Thyroid gland (tissue), 4 donors: ENCODE measurements at regions not wholly inside any gene's neighbourhood (a gene's known extent, or its start where the extent isn't known, plus 50 kb on each side); places are given as distances from the start of the nearest gene placed in this dataset.

Experiments used
- DNase-seq, 2 donors: peaks; one replicate each; pipeline ENCODE4 v3.0.0-alpha.2; 2019
- H3K27ac ChIP-seq, 3 donors: fragments of 200-600 bp; sonication (generic); 1 replicate in 2 of 3; 2 replicates in 1 of 3; pipeline ENCODE4 v1.5.1; 2016 to 2019; ENCODE audit warnings: mild to moderate bottlenecking in 1 of 3, moderate library complexity in 1 of 3
- H3K27me3 ChIP-seq: fragments of 200-600 bp; sonication (generic); one replicate; pipeline ENCODE4 v1.5.1; 2019
- H3K36me3 ChIP-seq, 2 donors: fragments of 200-600 bp; sonication (generic); one replicate each; pipeline ENCODE4 v1.5.1; 2016 to 2019
- H3K4me1 ChIP-seq, 2 donors: fragments of 200-600 bp; sonication (generic); one replicate each; pipeline ENCODE4 v1.5.1; 2017 to 2019
- H3K4me3 ChIP-seq, 3 donors: fragments of 200-600 bp; sonication (generic); replicated peaks in 1 of 3; 1 replicate in 2 of 3; 2 replicates in 1 of 3; pipeline ENCODE4 v1.5.1; 2016; ENCODE audit warnings: mild to moderate bottlenecking in 1 of 3
- H3K9me3 ChIP-seq: fragments of 200-600 bp; sonication (generic); one replicate; pipeline ENCODE4 v1.5.1; 2017
- POLR2A ChIP-seq, 2 donors: fragments of 450-650 bp; IDR thresholded peaks; one replicate each; pipeline ENCODE4 v1.6.1; 2017; ENCODE audit warnings: antibody characterized with exemption in 2 of 2, mild to moderate bottlenecking in 2 of 2, moderate library complexity in 1 of 2
- WGBS, 2 donors: methylation state at CpG; one replicate each; pipeline ENCODE4 v1.1.5; 2017; 5-methylcytosine and 5-hydroxymethylcytosine counted together
- intact Hi-C: fragments of 100-400 bp; cut with DNase I; formaldehyde crosslinking; loops from one replicate; pipeline ENCODE4 v1.15.1; 2023
- TF ChIP-seq, protein P1 (sequence below), 6 experiments: fragments of 200-600 bp in 3 of 6; fragments of 450-650 bp in 3 of 6; sonication (generic) in 3 of 6; IDR thresholded peaks; one replicate each; pipeline ENCODE4 v1.5.1; 2016 to 2019; ENCODE audit warnings: antibody characterized with exemption in 6 of 6, mild to moderate bottlenecking in 2 of 6, inconsistent platforms in 1 of 6, moderate library complexity in 1 of 6

DNA sequence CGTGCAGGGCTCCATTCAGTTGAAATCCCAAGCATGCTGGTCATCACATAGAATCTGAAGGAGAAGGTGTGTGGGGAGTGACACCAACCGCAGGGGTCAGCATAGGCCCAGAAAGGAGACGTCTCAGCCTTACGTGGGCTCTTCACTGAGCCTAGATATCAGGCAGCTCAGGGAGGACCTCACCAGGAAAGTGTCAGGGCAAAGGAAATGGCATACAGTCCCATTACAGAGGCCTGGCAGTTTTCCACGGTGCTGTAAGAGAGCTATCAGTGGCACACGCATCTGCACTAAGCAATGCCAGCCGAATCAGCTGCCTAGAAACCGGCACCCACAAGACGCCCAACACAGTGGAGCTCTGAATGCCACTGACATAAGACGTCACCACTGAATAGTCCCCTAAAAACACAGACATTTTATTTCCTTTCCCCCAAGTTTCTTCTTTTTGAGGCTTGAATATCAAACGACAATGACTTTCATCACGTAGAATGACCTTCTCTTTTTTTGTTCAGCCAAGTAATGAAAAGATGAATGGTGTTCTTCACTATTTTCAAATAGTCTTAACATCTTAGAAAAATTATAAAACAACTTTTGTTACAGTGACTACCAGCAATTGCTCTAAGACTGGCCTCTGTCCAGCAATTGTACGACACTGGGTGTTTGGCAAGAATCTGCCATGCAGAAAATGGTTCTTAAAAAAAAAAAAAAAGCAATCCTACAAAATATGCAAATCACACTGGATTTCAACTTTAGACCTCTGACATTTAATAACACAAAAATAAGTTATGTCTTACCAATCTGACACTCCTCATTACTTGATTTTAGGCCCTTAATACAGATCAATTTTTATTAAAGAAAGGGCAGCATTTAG is 88.9 kb upstream of the FOXQ1 start:
- 43 to 44% methylated on average over 13 of the region's 13 CpGs for WGBS, 2 donors
- no peak overlapping the region for H3K4me3 ChIP-seq
- no peaks in the 10 kb centered on the region for H3K36me3 ChIP-seq
- peak; percentile 57 to 76 for DNase-seq
- peaks cover 24 to 40% of the 10 kb centered on the region in 2 donors for H3K4me1 ChIP-seq
- peak overlapping the region; percentile 68 to 76 (median 74) for H3K27ac ChIP-seq
- H3K9me3 ChIP-seq = no peaks in the 10 kb centered on the region
- no peak for TF ChIP-seq POLR2A (IDR thresholded peaks at IDR 0.05)
- TF ChIP-seq, protein P1, sequence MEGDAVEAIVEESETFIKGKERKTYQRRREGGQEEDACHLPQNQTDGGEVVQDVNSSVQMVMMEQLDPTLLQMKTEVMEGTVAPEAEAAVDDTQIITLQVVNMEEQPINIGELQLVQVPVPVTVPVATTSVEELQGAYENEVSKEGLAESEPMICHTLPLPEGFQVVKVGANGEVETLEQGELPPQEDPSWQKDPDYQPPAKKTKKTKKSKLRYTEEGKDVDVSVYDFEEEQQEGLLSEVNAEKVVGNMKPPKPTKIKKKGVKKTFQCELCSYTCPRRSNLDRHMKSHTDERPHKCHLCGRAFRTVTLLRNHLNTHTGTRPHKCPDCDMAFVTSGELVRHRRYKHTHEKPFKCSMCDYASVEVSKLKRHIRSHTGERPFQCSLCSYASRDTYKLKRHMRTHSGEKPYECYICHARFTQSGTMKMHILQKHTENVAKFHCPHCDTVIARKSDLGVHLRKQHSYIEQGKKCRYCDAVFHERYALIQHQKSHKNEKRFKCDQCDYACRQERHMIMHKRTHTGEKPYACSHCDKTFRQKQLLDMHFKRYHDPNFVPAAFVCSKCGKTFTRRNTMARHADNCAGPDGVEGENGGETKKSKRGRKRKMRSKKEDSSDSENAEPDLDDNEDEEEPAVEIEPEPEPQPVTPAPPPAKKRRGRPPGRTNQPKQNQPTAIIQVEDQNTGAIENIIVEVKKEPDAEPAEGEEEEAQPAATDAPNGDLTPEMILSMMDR (IDR thresholded peaks at IDR 0.05) = no peak
- no peaks in the 10 kb centered on the region for H3K27me3 ChIP-seq
- intact Hi-C loops = no loop called here

DNA sequence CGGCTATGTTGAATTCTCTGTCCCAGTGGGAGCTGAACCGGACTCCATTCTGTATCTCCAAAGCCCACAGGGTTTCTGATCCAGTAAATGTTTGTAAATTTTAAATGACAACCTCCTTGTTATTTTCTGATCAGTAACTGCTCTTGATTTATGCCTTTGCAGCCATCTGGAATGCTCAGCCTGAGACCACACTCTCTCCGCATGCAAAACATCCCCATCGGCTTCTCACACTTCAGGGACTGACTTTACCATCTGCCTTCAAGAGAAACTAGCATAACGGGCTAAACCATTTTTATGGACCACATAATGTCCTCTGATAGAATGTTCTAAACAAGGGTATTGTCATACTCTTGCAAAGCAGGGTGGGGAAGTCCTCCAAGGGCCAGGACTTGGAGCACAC is 94.5 kb upstream of the FOXQ1 start:
- H3K9me3 ChIP-seq = no peaks in the 10 kb centered on the region
- peaks cover 17 to 41% of the 10 kb centered on the region in 2 donors for H3K4me1 ChIP-seq
- H3K27me3 ChIP-seq = no peaks in the 10 kb centered on the region
- no peaks in the 10 kb centered on the region for H3K36me3 ChIP-seq
- no peak for DNase-seq
- TF ChIP-seq, protein P1 (IDR thresholded peaks at IDR 0.05) = no peak
- no peak for TF ChIP-seq POLR2A (IDR thresholded peaks at IDR 0.05)
- H3K27ac ChIP-seq = no peak overlapping the region
- intact Hi-C loops = no loop called here
- H3K4me3 ChIP-seq = no peak overlapping the region
- 83 to 87% methylated on average over 5 of the region's 5 CpGs for WGBS, 2 donors

DNA sequence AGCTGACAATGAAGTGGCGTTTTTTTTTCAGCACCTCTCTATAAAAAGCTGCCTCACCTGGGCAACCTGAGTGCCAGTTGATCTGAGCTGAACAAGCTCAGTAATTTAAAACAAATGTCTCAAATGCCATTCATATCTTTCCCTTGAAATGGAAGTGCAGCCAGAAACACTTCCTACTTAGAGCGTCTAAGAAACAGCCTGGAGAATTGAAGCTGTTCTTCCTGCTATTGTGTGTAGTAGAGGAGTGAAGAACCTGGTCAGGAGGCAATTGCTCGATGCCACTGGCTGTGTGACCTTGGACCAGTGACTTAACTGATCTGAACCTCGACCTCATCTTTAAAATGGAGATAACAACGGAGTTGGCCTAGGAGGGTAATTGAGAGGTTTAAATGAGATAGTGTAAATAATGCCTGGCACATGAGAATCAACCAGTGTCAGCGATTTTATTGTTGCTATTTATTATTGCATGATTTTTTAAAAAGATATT is 95.4 kb upstream of the FOXQ1 start:
- peak overlapping the region; percentile 63 to 84 (median 66) for H3K27ac ChIP-seq
- WGBS, 2 donors = 49 to 56% methylated on average over 6 of the region's 6 CpGs
- H3K27me3 ChIP-seq = no peaks in the 10 kb centered on the region
- H3K4me1 ChIP-seq = peaks cover 17 to 37% of the 10 kb centered on the region in 2 donors
- H3K36me3 ChIP-seq = no peaks in the 10 kb centered on the region
- peak; percentile 25 to 52 for DNase-seq
- intact Hi-C loops = no loop called here
- TF ChIP-seq, protein P1 (IDR thresholded peaks at IDR 0.05) = no peak
- TF ChIP-seq POLR2A (IDR thresholded peaks at IDR 0.05) = no peak
- no peaks in the 10 kb centered on the region for H3K9me3 ChIP-seq
- no peak overlapping the region for H3K4me3 ChIP-seq

GRCh38 chr6:1215884-1216487 is 95.9 kb upstream of the FOXQ1 start:
- intact Hi-C loops = no loop called here
- WGBS, 2 donors = 71 to 76% methylated on average over 11 of the region's 11 CpGs
- DNase-seq = peak; percentile 26 to 50

More at GRCh38 chr6:1215884-1216487, 95.9 kb upstream of the FOXQ1 start:
- no peaks in the 10 kb centered on the region for H3K9me3 ChIP-seq
- no peaks in the 10 kb centered on the region for H3K27me3 ChIP-seq
- peak overlapping the region; percentile 63 to 84 (median 66) for H3K27ac ChIP-seq
- no peak for TF ChIP-seq POLR2A (IDR thresholded peaks at IDR 0.05)
- TF ChIP-seq, protein P1 (IDR thresholded peaks at IDR 0.05) = no peak
- no peaks in the 10 kb centered on the region for H3K36me3 ChIP-seq
- H3K4me1 ChIP-seq = peaks cover 17 to 35% of the 10 kb centered on the region in 2 donors
- no peak overlapping the region for H3K4me3 ChIP-seq
